NCI-H2171 treated with DMSO at 0.1 percent for 48 hours (cell line): ENCODE measurements at regions not wholly inside any gene's neighbourhood (a gene's known extent, or its start where the extent isn't known, plus 50 kb on each side); places are given as distances from the start of the nearest gene placed in this dataset.
"Not testable (repeated sequence)": the region's sequence is repeated elsewhere in the genome, so short reads cannot be mapped to it uniquely, and the experiment has no call there.

Experiments
- DNase-seq: peaks from one replicate; lab custom pipeline; 2025; lab: John Stamatoyannopoulos, UW

GRCh38 chr18:14189858-14190257, 57.6 kb upstream of the ZNF519 start:
- DNase-seq = no peak

- DNase-seq = not testable (repeated sequence)
These were observed 56.6 kb upstream of the ZNF519 start for GRCh38 chr18:14188751-14189406.
